Testis (tissue), 2 donors: ENCODE measurements at regions not wholly inside any gene's neighbourhood (a gene's known extent, or its start where the extent isn't known, plus 50 kb on each side); places are given as distances from the start of the nearest gene placed in this dataset.

Experiments used
- CTCF ChIP-seq, 3 experiments: fragments of 450-650 bp in 2 of 3; fragments of 200-600 bp in 1 of 3; sonication (generic) in 1 of 3; IDR thresholded peaks; one replicate each; pipeline ENCODE4 v1.5.1; 2016 to 2019; ENCODE audit warnings: antibody characterized with exemption in 3 of 3, mild to moderate bottlenecking in 2 of 3, moderate library complexity in 1 of 3
- POLR2A ChIP-seq: fragments of 450-650 bp; IDR thresholded peaks from one replicate; pipeline ENCODE4 v1.6.1; 2017; ENCODE audit warnings: antibody characterized with exemption, mild to moderate bottlenecking, moderate library complexity

GRCh38 chr5:175056831-175057230 lies 332.4 kb downstream of the MSX2 start:
- no peak for TF ChIP-seq CTCF (IDR thresholded peaks at IDR 0.05)
- no peak for TF ChIP-seq POLR2A
